Stimulated activated CD4-positive, alpha-beta T cell treated with anti-CD3 and anti-CD28 coated beads, Interleukin-1b, Interleukin-23, amount 100 ng/mL, for 24 hours (primary cell): ENCODE measurements at regions not wholly inside any gene's neighbourhood (a gene's known extent, or its start where the extent isn't known, plus 50 kb on each side); places are given as distances from the start of the nearest gene placed in this dataset.

ENCODE experiments used
- DNase-seq, 4 experiments: peaks; one replicate each; pipeline ENCODE4 v3.0.0-alpha.2; 2020; ENCODE audit warnings: low read depth in 4 of 4, low spot score in 1 of 4

DNA sequence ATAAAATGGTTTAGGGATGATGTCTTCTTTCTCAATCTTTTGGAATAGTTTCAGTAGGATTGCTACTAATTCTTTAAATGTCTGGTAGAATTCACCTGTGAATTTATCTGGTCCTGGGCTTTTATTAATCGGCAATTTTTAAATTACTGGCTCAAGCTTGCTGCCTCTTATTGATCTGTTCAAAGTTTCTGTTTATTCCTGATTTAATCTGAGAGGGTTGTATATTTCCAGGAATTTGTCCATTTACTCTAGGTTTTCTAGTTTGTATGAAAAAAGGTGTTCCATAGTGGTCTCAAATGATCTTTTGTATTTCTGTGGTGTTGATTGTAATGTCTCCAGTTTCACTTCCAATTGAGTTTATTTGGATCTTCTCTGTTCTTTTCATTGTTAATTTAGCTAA lies 617.8 kb downstream of the LTN1 start:
- DNase-seq: no peak

DNA sequence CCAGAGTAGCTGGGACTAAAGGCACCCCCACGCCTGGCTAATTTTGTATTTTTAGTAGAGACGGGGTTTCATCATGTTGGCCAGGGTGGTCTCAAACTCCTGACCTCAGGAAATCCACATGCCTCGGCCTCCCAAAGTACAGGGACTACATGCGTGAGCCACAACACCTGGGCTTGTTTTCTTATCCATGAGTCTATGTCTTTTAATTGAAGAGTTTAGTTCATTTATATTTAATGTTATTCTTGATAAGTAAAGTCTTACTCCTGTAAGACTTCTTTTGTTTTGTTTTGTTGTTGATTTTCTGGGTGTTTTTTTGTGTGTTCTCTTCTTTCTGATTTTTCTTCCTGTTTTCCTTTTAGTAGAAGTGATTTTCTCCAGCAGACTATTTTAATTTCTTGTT lies 621.0 kb downstream of the LTN1 start:
- no peak for DNase-seq

- no peak for DNase-seq
These were observed 633.4 kb downstream of the LTN1 start for GRCh38 chr21:28359300-28359699.

DNA sequence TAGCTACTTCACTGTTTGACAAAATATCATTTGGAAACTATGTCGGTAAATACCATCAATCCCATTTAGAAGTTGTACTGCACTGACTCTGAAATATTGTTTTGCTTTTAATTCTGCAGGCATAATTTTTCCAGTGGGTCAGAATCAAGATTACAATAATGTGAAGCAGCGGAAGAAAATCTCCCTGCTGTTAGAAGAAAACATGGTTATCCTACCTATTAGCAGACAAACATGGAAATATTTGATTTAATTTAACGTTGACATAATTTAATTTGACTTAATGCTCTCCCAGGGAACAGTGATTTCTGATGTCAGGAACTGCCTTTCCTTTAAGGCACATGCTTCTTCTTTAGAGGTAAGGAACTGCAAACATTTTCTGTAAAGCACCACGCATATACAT lies 634.0 kb downstream of the LTN1 start:
- no peak for DNase-seq

GRCh38 chr21:28358170-28358569 lies 634.5 kb downstream of the LTN1 start:
- DNase-seq: no peak

DNA sequence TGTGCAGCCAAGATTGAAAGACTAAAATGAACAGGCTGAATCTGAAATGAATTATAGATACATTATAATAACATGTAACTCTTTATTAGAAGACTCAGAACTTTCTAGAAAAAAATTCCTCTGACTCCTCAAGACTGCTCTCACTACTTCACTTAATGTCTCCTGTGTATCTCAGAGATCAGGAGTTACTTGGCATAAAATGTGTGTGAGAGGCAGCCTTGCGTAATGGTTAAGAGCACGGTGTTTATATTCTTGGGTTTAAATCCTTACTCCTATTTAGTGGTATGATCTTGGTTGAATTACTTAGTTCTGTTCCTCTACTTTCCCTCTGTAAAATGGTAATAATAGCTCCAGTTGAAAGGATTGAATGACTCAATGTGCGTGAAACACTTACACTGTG lies 634.9 kb downstream of the LTN1 start:
- DNase-seq: no peak

GRCh38 chr21:28356422-28356821 lies 636.3 kb downstream of the LTN1 start:
- DNase-seq: no peak

DNA sequence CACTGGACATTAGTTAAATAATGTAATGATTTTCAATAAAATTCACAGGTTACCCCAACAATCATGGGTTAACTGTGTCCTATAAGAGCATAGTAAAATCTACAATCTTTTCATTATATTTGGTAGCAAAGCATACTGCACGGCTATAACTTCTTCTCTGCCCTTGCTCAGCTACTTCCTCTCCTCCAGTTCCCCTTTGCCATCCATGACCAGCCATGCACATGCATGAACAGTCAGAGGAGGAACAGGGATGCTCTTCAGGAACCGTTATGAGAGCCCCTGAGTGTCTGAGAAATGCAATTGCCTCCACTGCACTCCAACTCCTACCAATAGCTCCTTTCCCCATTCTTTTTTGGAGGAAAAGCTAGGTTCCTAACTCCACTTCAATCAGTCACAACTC lies 646.7 kb downstream of the LTN1 start:
- no peak for DNase-seq

DNA sequence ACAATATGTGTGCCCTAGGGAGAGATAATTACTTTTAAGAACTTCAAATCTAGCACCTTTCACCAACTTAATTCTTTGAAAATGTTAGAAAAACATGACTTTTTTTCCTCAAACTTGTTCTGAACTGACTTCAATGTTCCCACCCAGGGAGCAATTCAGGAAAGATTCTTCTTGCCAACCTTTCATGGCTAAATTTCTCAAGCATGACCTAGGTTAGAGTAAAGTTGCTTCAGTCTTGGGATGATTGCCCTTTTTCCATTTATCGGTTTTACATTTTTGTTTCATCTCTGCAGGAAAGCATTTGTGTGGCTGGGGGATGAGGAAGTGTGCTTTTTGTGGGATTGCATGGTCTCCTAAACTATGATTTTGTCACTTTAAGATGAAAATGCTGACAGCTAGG lies 647.7 kb downstream of the LTN1 start:
- no peak for DNase-seq

DNA sequence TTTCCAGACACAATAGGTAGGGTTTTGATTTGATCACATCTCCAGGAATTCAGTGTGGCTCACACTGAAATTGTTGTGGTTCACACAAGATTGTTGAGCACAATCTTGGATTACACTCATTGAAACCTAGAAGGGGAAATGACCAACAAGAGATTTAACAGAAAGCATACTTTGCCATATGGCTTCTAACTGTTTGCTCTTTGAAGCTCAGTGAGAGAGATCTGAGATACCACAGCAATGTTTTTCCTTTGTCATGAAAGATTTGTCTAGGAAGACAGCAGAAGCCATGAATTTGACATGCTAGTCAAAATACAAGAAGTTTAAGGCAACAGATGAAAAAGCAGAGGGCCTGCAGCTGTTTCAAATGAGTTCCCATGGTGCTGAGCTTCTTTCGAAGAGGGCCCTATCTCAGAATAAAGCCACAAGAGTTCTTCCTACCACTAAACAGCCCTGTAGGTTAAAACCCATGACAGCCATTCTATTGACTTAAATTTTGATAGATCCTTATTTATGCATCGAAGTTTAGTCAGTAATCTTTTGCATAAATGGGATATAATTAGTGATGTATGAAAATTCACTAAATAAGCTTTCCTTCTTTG lies 650.4 kb downstream of the LTN1 start:
- DNase-seq: no peak

DNA sequence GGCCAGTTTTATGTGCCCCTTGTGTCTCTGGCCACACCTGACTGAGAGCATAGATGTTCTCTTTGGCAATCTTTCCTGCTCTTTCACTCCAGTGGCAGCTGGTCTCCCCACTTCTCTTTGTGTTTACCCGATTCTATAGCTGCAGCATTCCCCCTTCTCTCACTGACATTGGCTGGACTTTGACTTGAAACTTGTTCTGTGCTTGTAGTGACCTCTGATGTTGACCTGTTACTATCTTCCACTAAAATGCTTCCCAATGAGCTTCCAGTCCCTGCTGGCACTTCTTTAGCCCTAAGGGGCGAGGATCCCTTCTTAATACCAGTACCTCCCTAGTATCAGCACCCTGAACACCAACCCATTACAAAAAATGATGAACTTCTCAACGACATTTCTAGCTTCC lies 653.3 kb downstream of the LTN1 start:
- no peak for DNase-seq

GRCh38 chr21:28338701-28339305 lies 653.9 kb downstream of the LTN1 start:
- DNase-seq: no peak

DNA sequence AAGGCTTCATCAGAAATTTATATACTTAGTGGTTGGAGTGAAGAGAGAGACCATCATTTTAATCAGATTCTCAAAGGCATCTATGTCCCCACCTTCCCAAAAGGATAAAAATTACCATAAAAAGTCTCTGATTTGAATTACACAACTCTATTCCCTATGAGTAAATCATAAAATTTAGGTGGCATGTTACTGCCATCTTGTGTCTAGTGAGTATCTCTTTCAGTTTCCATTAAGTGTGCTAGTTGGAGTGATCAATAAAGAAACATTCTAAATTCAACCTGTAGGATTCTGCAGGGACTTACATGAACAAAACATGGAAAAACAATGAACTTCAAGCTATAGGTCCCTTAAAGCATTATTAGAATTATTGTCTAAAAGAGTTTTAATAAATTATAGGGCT lies 655.4 kb downstream of the LTN1 start:
- DNase-seq: no peak

GRCh38 chr21:28336314-28336713 lies 656.4 kb downstream of the LTN1 start:
- no peak for DNase-seq

GRCh38 chr21:28334407-28334806 lies 658.3 kb downstream of the LTN1 start:
- DNase-seq: no peak

DNA sequence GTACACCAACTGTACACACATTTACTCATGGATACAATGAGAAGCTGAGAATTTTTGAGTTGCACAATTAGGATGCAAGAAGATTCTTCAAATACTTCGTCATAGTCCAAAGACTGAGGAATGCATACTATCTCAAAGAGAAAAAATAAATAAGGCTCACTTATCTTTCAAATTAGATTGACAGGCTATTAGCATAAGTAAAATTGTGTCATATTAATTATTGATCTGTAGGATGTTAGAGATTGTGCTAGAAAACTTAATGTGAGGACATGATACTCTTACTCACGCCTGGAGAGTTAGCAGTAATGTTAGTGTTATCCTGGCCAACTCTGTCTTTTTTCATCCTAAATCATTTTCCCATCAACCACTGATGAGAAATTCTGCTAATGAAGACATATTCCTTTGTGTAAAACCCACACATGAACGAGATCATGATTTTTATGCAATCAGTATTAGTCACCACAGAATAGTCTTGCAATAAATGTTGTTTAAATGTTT lies 659.0 kb downstream of the LTN1 start:
- DNase-seq: no peak

DNA sequence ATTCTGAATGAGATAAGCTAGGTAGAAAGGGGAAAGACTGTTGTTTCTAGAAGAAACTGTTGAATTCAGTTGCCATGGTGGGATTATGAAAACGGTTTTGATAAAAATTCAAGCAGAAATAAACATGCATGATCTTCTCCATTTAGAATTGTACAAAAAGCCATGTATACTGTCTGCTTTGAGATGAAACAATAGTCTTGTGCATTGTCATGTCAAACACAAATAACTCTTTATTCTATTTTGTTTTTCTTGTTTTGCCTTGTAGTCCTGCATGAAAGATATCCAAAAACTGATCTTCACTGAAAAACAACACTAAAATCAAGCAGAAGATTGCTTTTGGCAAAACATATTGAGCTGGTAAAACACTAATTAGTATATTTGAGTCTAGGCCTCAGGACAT lies 659.9 kb downstream of the LTN1 start:
- no peak for DNase-seq

DNA sequence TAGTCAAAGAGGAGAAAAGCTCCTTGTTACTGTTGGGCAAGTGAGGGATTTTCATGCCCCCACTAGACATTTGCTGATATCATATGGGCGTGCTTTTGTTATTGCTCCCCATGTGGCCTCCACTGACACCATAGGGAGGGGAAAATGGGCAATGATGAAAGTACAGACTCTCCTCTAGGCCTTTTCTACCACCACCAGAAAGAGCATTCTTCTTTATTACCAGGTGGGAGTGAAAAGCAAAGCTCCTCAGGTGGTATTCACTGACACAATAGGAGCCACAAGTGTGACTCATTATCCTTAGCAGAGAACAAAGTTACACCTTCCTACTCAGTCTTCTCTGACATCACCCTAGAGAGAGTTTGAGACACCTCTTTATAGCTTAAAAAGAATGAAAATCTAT lies 667.1 kb downstream of the LTN1 start:
- no peak for DNase-seq

- no peak for DNase-seq
These were observed 668.0 kb downstream of the LTN1 start for GRCh38 chr21:28324690-28325089.

DNA sequence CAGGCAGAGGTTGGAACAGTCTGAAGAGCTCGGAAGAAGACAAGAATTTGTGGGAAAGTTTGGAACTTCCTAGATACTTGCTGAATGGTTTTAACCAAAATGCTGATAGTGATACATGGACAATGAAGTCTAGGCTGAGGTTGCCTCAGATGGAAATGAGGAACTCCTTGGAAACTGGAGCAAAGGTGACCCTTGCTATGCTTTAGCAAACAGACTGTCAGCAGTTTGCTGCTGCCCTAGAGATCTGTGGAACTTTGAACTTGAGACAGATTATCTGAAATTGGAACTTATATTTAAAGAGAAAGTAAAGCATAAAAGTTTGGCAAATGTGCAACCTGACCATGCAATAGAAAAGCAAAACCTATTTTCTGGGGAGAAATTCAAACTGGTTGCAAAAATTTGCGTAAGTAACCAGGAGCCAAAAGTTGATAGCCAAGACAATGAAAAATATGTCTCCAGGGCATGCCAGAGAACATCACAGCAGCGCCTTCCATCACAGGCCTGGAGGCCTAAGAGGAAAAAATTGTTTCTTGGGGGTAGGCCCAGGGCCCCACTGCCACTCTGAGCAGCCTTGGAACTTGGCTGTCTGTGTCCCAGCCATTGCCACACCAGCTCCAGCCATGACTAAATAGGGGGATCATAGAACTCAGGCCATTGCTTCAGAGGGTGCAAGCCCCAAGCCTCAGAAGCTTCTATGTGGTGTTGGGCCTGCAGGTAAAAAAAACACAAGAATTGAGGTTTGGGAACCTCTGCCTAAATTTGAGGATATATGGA lies 675.3 kb downstream of the LTN1 start:
- no peak for DNase-seq

DNA sequence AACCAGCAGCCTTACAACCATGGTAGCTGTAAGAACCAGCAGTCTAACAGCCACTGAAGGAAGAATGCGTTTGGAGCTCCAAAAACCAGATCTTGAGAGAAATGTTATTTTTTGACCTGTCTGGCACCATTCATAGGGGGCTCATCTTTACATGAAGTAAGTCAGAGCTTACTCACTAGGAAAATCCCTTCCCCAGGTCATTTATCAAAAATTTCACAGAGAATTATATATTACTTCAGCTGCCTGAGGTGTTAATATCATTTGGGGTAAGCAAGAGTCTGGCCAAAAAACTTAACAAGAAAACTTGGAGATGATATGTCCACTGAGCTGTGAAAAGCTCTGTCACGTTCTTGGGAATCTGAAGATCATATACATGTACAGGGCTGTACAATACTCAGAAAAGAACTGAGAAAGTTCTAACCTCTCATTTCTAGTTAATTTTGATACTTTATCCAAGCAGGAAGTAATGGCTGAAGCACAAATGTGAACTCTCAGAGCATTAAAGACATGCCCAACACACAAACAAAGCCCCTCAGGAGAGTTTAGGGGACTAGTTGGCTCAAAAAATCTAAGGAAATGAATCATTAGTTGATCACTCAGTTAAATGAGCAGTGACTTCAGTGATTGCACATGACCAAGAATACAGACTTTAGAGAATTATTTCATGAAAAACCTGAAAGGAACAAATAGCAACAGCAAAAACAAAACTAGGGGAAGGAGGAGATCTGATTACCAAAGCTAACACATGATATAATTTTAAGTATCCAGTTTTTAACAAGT lies 681.1 kb downstream of the LTN1 start:
- no peak for DNase-seq

GRCh38 chr21:28310711-28311110 lies 682.0 kb downstream of the LTN1 start:
- DNase-seq: no peak
